Midbrain (tissue), 1 donor: ENCODE measurements at regions not wholly inside any gene's neighbourhood (a gene's known extent, or its start where the extent isn't known, plus 50 kb on each side); places are given as distances from the start of the nearest gene placed in this dataset.

Source experiments
- DNase-seq: peaks from one replicate; lab custom pipeline; 2025; lab: John Stamatoyannopoulos, UW

- no peak for DNase-seq
Measured at GRCh38 chr2:180660881-180661685, 319.3 kb upstream of the UBE2E3 start.

GRCh38 chr2:180660207-180660606 lies 320.2 kb upstream of the UBE2E3 start:
- DNase-seq, result no peak

- no peak for DNase-seq
Measured at GRCh38 chr2:180657054-180657453, 323.4 kb upstream of the UBE2E3 start.

- DNase-seq, result no peak
Measured at GRCh38 chr2:180656455-180656847, 324.0 kb upstream of the UBE2E3 start.

- DNase-seq, result peak; percentile 23
Measured at GRCh38 chr2:180655842-180656454, 324.5 kb upstream of the UBE2E3 start.

GRCh38 chr2:180655393-180655792 lies 325.0 kb upstream of the UBE2E3 start:
- DNase-seq, result no peak

GRCh38 chr2:180653481-180653880 lies 326.9 kb upstream of the UBE2E3 start:
- no peak for DNase-seq

GRCh38 chr2:180652794-180653193 lies 327.6 kb upstream of the UBE2E3 start:
- no peak for DNase-seq

GRCh38 chr2:180651596-180651995 lies 328.8 kb upstream of the UBE2E3 start:
- no peak for DNase-seq

GRCh38 chr2:180647621-180648020 lies 332.8 kb upstream of the UBE2E3 start:
- no peak for DNase-seq

GRCh38 chr2:180647221-180647620 lies 333.2 kb upstream of the UBE2E3 start:
- DNase-seq, result no peak

GRCh38 chr2:180646756-180647155 lies 333.6 kb upstream of the UBE2E3 start:
- no peak for DNase-seq

- DNase-seq, result no peak
Measured at GRCh38 chr2:180644709-180645108, 335.7 kb upstream of the UBE2E3 start.

GRCh38 chr2:180630756-180631155 lies 349.6 kb upstream of the UBE2E3 start:
- DNase-seq, result no peak

GRCh38 chr2:180625006-180625844 lies 355.2 kb upstream of the UBE2E3 start:
- no peak for DNase-seq

- no peak for DNase-seq
Measured at GRCh38 chr2:180621941-180622918, 358.2 kb upstream of the UBE2E3 start.

GRCh38 chr2:180621366-180621765 lies 359.0 kb upstream of the UBE2E3 start:
- DNase-seq, result no peak

- DNase-seq, result no peak
Measured at GRCh38 chr2:180618570-180618969, 361.8 kb upstream of the UBE2E3 start.

- no peak for DNase-seq
Measured at GRCh38 chr2:180614776-180615175, 365.6 kb upstream of the UBE2E3 start.

- DNase-seq, result no peak
Measured at GRCh38 chr2:180609626-180610340, 370.6 kb upstream of the UBE2E3 start.

- no peak for DNase-seq
Measured at GRCh38 chr2:180607514-180608049, 372.8 kb upstream of the UBE2E3 start.
